Ascending aorta (tissue), 2 donors: ENCODE measurements at regions not wholly inside any gene's neighbourhood (a gene's known extent, or its start where the extent isn't known, plus 50 kb on each side); places are given as distances from the start of the nearest gene placed in this dataset.

Experiments
- DNase-seq, 2 donors: peaks; one replicate each; pipeline ENCODE4 v3.0.0-alpha.2; 2019; ENCODE audit warnings: low spot score in 2 of 2
- H3K27ac ChIP-seq, 2 donors: fragments of 200-600 bp; sonication (generic); one replicate each; pipeline ENCODE4 v1.5.1; 2016 to 2017; ENCODE audit warnings: mild to moderate bottlenecking in 1 of 2
- H3K27me3 ChIP-seq: fragments of 200-600 bp; sonication (generic); one replicate; pipeline ENCODE4 v1.5.1; 2017
- H3K36me3 ChIP-seq, 2 donors: fragments of 200-600 bp; sonication (generic); one replicate each; pipeline ENCODE4 v1.5.1; 2016
- H3K4me1 ChIP-seq, 2 donors: fragments of 200-600 bp; sonication (generic); one replicate each; pipeline ENCODE4 v1.5.1; 2016 to 2017; ENCODE audit warnings: mild to moderate bottlenecking in 1 of 2
- H3K4me3 ChIP-seq, 2 donors: fragments of 200-600 bp; sonication (generic); one replicate each; pipeline ENCODE4 v1.5.1; 2016 to 2017; ENCODE audit warnings: mild to moderate bottlenecking in 1 of 2
- H3K9me3 ChIP-seq, 2 donors: fragments of 200-600 bp; sonication (generic); one replicate each; pipeline ENCODE4 v1.5.1; 2016
- CTCF ChIP-seq, 3 experiments: fragments of 200-600 bp in 2 of 3; fragments of 450-650 bp in 1 of 3; sonication (generic) in 2 of 3; IDR thresholded peaks; one replicate each; pipeline ENCODE4 v1.5.1; 2016 to 2019; ENCODE audit warnings: antibody characterized with exemption in 3 of 3, mild to moderate bottlenecking in 1 of 3, moderate library complexity in 1 of 3
- intact Hi-C: fragments of 100-400 bp; cut with DNase I; formaldehyde crosslinking; loops from one replicate; pipeline ENCODE4 v1.15.1; 2023

- intact Hi-C loops, result no loop called here
- Histone ChIP-seq H3K9me3 (no peaks in the 10 kb centered on the region), H3K36me3 (no peaks in the 10 kb centered on the region), H3K4me1 (no peaks in the 10 kb centered on the region), H3K27me3 (no peaks in the 10 kb centered on the region), H3K27ac (no peak overlapping the region), H3K4me3 (no peak overlapping the region)
- no peak for TF ChIP-seq CTCF (IDR thresholded peaks at IDR 0.05)
- no peak for DNase-seq
Measured at GRCh38 chr13:55887561-55887960, 1253.2 kb upstream of the PRR20A start.

GRCh38 chr13:55893540-55893939, 1247.2 kb upstream of the PRR20A start:
- intact Hi-C loops, result no loop called here
- no peaks in the 10 kb centered on the region for H3K36me3 ChIP-seq
- H3K27me3 ChIP-seq, result no peaks in the 10 kb centered on the region
- H3K27ac ChIP-seq, result no peak overlapping the region
- no peak overlapping the region for H3K4me3 ChIP-seq
- DNase-seq, result no peak
- H3K4me1 ChIP-seq, result no peaks in the 10 kb centered on the region
- H3K9me3 ChIP-seq, result no peaks in the 10 kb centered on the region
- TF ChIP-seq CTCF (IDR thresholded peaks at IDR 0.05), result no peak

GRCh38 chr13:55937180-55937579, 1203.5 kb upstream of the PRR20A start:
- Histone ChIP-seq H3K9me3 (no peaks in the 10 kb centered on the region), H3K27me3 (no peaks in the 10 kb centered on the region), H3K4me1 (no peaks in the 10 kb centered on the region), H3K36me3 (no peaks in the 10 kb centered on the region), H3K4me3 (no peak overlapping the region), H3K27ac (no peak overlapping the region)
- TF ChIP-seq CTCF (IDR thresholded peaks at IDR 0.05), result no peak
- DNase-seq, result no peak
- intact Hi-C loops, result no loop called here

GRCh38 chr13:55948175-55948574, 1192.5 kb upstream of the PRR20A start:
- no peak for TF ChIP-seq CTCF (IDR thresholded peaks at IDR 0.05)
- H3K36me3 ChIP-seq, result no peaks in the 10 kb centered on the region
- no peaks in the 10 kb centered on the region for H3K4me1 ChIP-seq
- no peaks in the 10 kb centered on the region for H3K27me3 ChIP-seq
- H3K4me3 ChIP-seq, result no peak overlapping the region
- intact Hi-C loops, result no loop called here
- no peaks in the 10 kb centered on the region for H3K9me3 ChIP-seq
- DNase-seq, result no peak
- H3K27ac ChIP-seq, result no peak overlapping the region

- Histone ChIP-seq H3K27me3 (no peaks in the 10 kb centered on the region), H3K4me1 (no peaks in the 10 kb centered on the region), H3K36me3 (no peaks in the 10 kb centered on the region), H3K4me3 (no peak overlapping the region), H3K9me3 (no peaks in the 10 kb centered on the region), H3K27ac (no peak overlapping the region)
- intact Hi-C loops, result no loop called here
- DNase-seq, result no peak
- no peak for TF ChIP-seq CTCF (IDR thresholded peaks at IDR 0.05)
Measured at GRCh38 chr13:55963934-55964333, 1176.8 kb upstream of the PRR20A start.

- no peak for TF ChIP-seq CTCF (IDR thresholded peaks at IDR 0.05)
- Histone ChIP-seq H3K27me3 (no peaks in the 10 kb centered on the region), H3K4me1 (no peaks in the 10 kb centered on the region), H3K36me3 (no peaks in the 10 kb centered on the region), H3K9me3 (no peaks in the 10 kb centered on the region), H3K27ac (no peak overlapping the region), H3K4me3 (no peak overlapping the region)
- DNase-seq, result no peak
- intact Hi-C loops, result no loop called here
Measured at GRCh38 chr13:55967055-55967454, 1173.7 kb upstream of the PRR20A start.
